ENCODE measurements at regions not wholly inside any gene's neighbourhood (a gene's known extent, or its start where the extent isn't known, plus 50 kb on each side); places are given as distances from the start of the nearest gene placed in this dataset.

GRCh38 chr2:204021290-204022081 lies 84.9 kb downstream of the ICOS start:
- intact Hi-C loops (cut with DNase I; ENCODE audit: low total_unique reads) (no loop called here), in situ Hi-C loops (cut with MboI; ENCODE audit: low pct_ligation_motif_present in 1 of 4, low pct_unique_long_range_greater_than_20kb in 1 of 4, low sequenced_read_pairs in 3 of 4) (no loop called here)
- TF ChIP-seq CTCF (IDR thresholded peaks at IDR 0.05) (no peak), EP300 (IDR thresholded peaks at IDR 0.05; ENCODE audit: low read depth) (no peak), POLR2A (IDR thresholded peaks at IDR 0.05) (no peak), POLR2AphosphoS5 (IDR thresholded peaks at IDR 0.05) (no peak)
- no peaks in the 10 kb centered on the region for H3K27me3 ChIP-seq
- peaks cover 0 to 11% (median 4%) of the 10 kb centered on the region in 4 donors for H3K4me1 ChIP-seq
- no peak overlapping the region for H3K4me3 ChIP-seq
- H3K36me3 ChIP-seq = no peaks in the 10 kb centered on the region
- DNase-seq = no peak
- WGBS, 2 donors (ENCODE audit: low coverage in 1 of 2) = 68 to 74% methylated on average over 5 of the region's 5 CpGs
- no peaks in the 10 kb centered on the region for H3K9me3 ChIP-seq
- H3K27ac ChIP-seq = no peak overlapping the region

- no peak for DNase-seq
- intact Hi-C loops (cut with DNase I; ENCODE audit: low total_unique reads) (no loop called here), in situ Hi-C loops (cut with MboI; ENCODE audit: low pct_ligation_motif_present in 1 of 4, low pct_unique_long_range_greater_than_20kb in 1 of 4, low sequenced_read_pairs in 3 of 4) (no loop called here)
- no peak overlapping the region for H3K27ac ChIP-seq
- no peaks in the 10 kb centered on the region for H3K36me3 ChIP-seq
- H3K4me3 ChIP-seq = no peak overlapping the region
- 70 to 72% methylated on average over 2 to 5 of the region's 5 CpGs for WGBS, 2 donors (ENCODE audit: low coverage in 1 of 2)
- peaks cover 0 to 11% (median 4%) of the 10 kb centered on the region in 4 donors for H3K4me1 ChIP-seq
- H3K27me3 ChIP-seq = no peaks in the 10 kb centered on the region
- TF ChIP-seq POLR2AphosphoS5 (IDR thresholded peaks at IDR 0.05) (no peak), CTCF (IDR thresholded peaks at IDR 0.05) (no peak), EP300 (IDR thresholded peaks at IDR 0.05; ENCODE audit: low read depth) (no peak), POLR2A (IDR thresholded peaks at IDR 0.05) (no peak)
- no peaks in the 10 kb centered on the region for H3K9me3 ChIP-seq
These were observed 86.0 kb downstream of the ICOS start for GRCh38 chr2:204022550-204022949.

GRCh38 chr2:204023088-204023487 lies 86.5 kb downstream of the ICOS start:
- H3K4me3 ChIP-seq = no peak overlapping the region
- intact Hi-C loops (cut with DNase I; ENCODE audit: low total_unique reads) (no loop called here), in situ Hi-C loops (cut with MboI; ENCODE audit: low pct_ligation_motif_present in 1 of 4, low pct_unique_long_range_greater_than_20kb in 1 of 4, low sequenced_read_pairs in 3 of 4) (no loop called here)
- no peak overlapping the region for H3K27ac ChIP-seq
- peaks cover 0 to 11% (median 4%) of the 10 kb centered on the region in 4 donors for H3K4me1 ChIP-seq
- TF ChIP-seq CTCF (IDR thresholded peaks at IDR 0.05) = no peak
- no peak for TF ChIP-seq EP300 (IDR thresholded peaks at IDR 0.05; ENCODE audit: low read depth)
- TF ChIP-seq POLR2AphosphoS5 (IDR thresholded peaks at IDR 0.05) = no peak
- TF ChIP-seq POLR2A (IDR thresholded peaks at IDR 0.05) = no peak
- no peak for DNase-seq
- no peaks in the 10 kb centered on the region for H3K9me3 ChIP-seq
- H3K27me3 ChIP-seq = no peaks in the 10 kb centered on the region
- H3K36me3 ChIP-seq = no peaks in the 10 kb centered on the region
- WGBS, 2 donors (ENCODE audit: low coverage in 1 of 2) = 75 to 85% methylated on average over 1 of the region's 1 CpG

GRCh38 chr2:204024503-204024902 lies 87.9 kb downstream of the ICOS start:
- no peaks in the 10 kb centered on the region for H3K27me3 ChIP-seq
- H3K36me3 ChIP-seq = no peaks in the 10 kb centered on the region
- peak; percentile 16 for DNase-seq
- no peak overlapping the region for H3K4me3 ChIP-seq
- intact Hi-C loops (cut with DNase I; ENCODE audit: low total_unique reads) = no loop called here
- TF ChIP-seq CTCF (IDR thresholded peaks at IDR 0.05) (peak; percentile 41 to 58 (median 48)), POLR2A (IDR thresholded peaks at IDR 0.05) (no peak)
- no peaks in the 10 kb centered on the region for H3K9me3 ChIP-seq
- no peak overlapping the region for H3K27ac ChIP-seq
- peaks cover 0 to 11% (median 4%) of the 10 kb centered on the region in 4 donors for H3K4me1 ChIP-seq
- 6 to 9% methylated on average over 1 of the region's 1 CpG for WGBS, 2 donors (ENCODE audit: low coverage in 1 of 2)
- in situ Hi-C loops (cut with MboI; ENCODE audit: low pct_ligation_motif_present in 1 of 4, low pct_unique_long_range_greater_than_20kb in 1 of 4, low sequenced_read_pairs in 3 of 4) = no loop called here
